Neural cell (in vitro differentiated cells): ENCODE measurements at regions not wholly inside any gene's neighbourhood (a gene's known extent, or its start where the extent isn't known, plus 50 kb on each side); places are given as distances from the start of the nearest gene placed in this dataset.

ENCODE experiments used
- CTCF ChIP-seq: fragments of 450-650 bp; IDR thresholded peaks from 2 replicates; pipeline ENCODE4 v1.5.1; 2014; ENCODE audit warnings: antibody characterized with exemption, mild to moderate bottlenecking, moderate library complexity; ENCODE audit not compliant: poor library complexity, severe bottlenecking
- EP300 ChIP-seq: fragments of 450-650 bp; conservative IDR thresholded peaks from 2 replicates; pipeline ENCODE4 v1.6.1; 2014; ENCODE audit warnings: antibody characterized with exemption, mild to moderate bottlenecking, moderate library complexity; ENCODE audit not compliant: poor library complexity, severe bottlenecking
- EZH2 ChIP-seq: fragments of 200-600, 300-800 bp; shearing (Covaris generic), sonication (generic); IDR thresholded peaks from 2 replicates; pipeline ENCODE4 v1.6.1; 2014; ENCODE audit warnings: antibody characterized with exemption, low read length, borderline replicate concordance, mild to moderate bottlenecking; ENCODE audit not compliant: insufficient read depth, poor library complexity, severe bottlenecking
- MXI1 ChIP-seq: fragments of 450-650 bp; conservative IDR thresholded peaks from 2 replicates; pipeline ENCODE4 v1.6.1; 2014; ENCODE audit warnings: antibody characterized with exemption, mild to moderate bottlenecking; ENCODE audit not compliant: poor library complexity, severe bottlenecking
- POLR2AphosphoS5 ChIP-seq: IDR thresholded peaks from 2 replicates; pipeline ENCODE4 v1.6.1; 2012
- RAD21 ChIP-seq: fragments of 450-650 bp; conservative IDR thresholded peaks from 2 replicates; pipeline ENCODE4 v1.6.1; 2014; ENCODE audit warnings: antibody characterized with exemption, mild to moderate bottlenecking, moderate library complexity
- REST ChIP-seq: IDR thresholded peaks from 2 replicates; pipeline ENCODE4 v1.6.1; 2012; ENCODE audit warnings: borderline replicate concordance
- SMC3 ChIP-seq: fragments of 450-650 bp; conservative IDR thresholded peaks from 2 replicates; pipeline ENCODE4 v1.6.1; 2014; ENCODE audit warnings: antibody characterized with exemption, mild to moderate bottlenecking, moderate library complexity; ENCODE audit not compliant: poor library complexity
- TAF1 ChIP-seq: IDR thresholded peaks from 2 replicates; pipeline ENCODE4 v1.6.1; 2012; ENCODE audit warnings: low read depth

GRCh38 chr9:99412606-99413005, 190.5 kb downstream of the SEC61B start:
- TF ChIP-seq POLR2AphosphoS5: no peak
- TF ChIP-seq CTCF: no peak
- TF ChIP-seq EZH2: no peak
- TF ChIP-seq EP300: no peak
- no peak for TF ChIP-seq REST
- TF ChIP-seq SMC3: no peak
- TF ChIP-seq TAF1: no peak
- TF ChIP-seq RAD21: no peak
- TF ChIP-seq MXI1: no peak
